GM23338 (cell line): ENCODE measurements at regions not wholly inside any gene's neighbourhood (a gene's known extent, or its start where the extent isn't known, plus 50 kb on each side); places are given as distances from the start of the nearest gene placed in this dataset.

Experiments used
- ATAC-seq: fragments of 200-7000 bp; cut with Tn5 transposase; 3 replicates; pipeline ENCODE4 v1.9.1; 2020
- DNase-seq: peaks from one replicate; pipeline ENCODE4 v3.0.0-alpha.2; 2015; ENCODE audit warnings: low spot score
- H2AFZ ChIP-seq: fragments of 200-600 bp; sonication (generic); 2 replicates; pipeline ENCODE4 v1.8.0; 2016; ENCODE audit warnings: antibody characterized with exemption, mild to moderate bottlenecking, moderate library complexity
- H3F3A ChIP-seq: fragments of 200-600 bp; sonication (generic); replicated peaks from 2 replicates; pipeline ENCODE4 v1.8.0; 2017; ENCODE audit warnings: antibody characterized with exemption, mixed run types, low read depth
- H3K27ac ChIP-seq: fragments of 200-600 bp; sonication (generic); 2 replicates; pipeline ENCODE4 v1.6.1; 2016; ENCODE audit warnings: low read depth
- H3K27me3 ChIP-seq: fragments of 200-600 bp; sonication (generic); 2 replicates; pipeline ENCODE4 v1.8.0; 2016; ENCODE audit warnings: mild to moderate bottlenecking, mixed run types, moderate library complexity; ENCODE audit not compliant: insufficient read depth
- H3K36me3 ChIP-seq: fragments of 200-600 bp; sonication (generic); 2 replicates; pipeline ENCODE4 v1.8.0; 2016; ENCODE audit warnings: mild to moderate bottlenecking; ENCODE audit not compliant: insufficient read depth
- H3K4me1 ChIP-seq: fragments of 200-600 bp; sonication (generic); 2 replicates; pipeline ENCODE4 v1.8.0; 2016; ENCODE audit warnings: mild to moderate bottlenecking, moderate library complexity; ENCODE audit not compliant: insufficient read depth
- H3K4me2 ChIP-seq: fragments of 200-600 bp; sonication (generic); 2 replicates; pipeline ENCODE4 v1.7.1; 2017; ENCODE audit warnings: mixed run types
- H3K4me3 ChIP-seq: fragments of 200-600 bp; sonication (generic); 2 replicates; pipeline ENCODE4 v1.6.1; 2016; ENCODE audit warnings: mixed run types
- H3K79me2 ChIP-seq: fragments of 200-600 bp; sonication (generic); replicated peaks from 2 replicates; pipeline ENCODE4 v1.8.0; 2017; ENCODE audit warnings: mild to moderate bottlenecking; ENCODE audit not compliant: insufficient read depth
- H3K9me2 ChIP-seq: fragments of 200-600 bp; sonication (generic); 2 replicates; pipeline ENCODE4 v1.8.0; 2017; ENCODE audit not compliant: insufficient read depth
- H4K20me1 ChIP-seq: fragments of 200-600 bp; sonication (generic); replicated peaks from 2 replicates; pipeline ENCODE4 v1.8.0; 2017; ENCODE audit warnings: mild to moderate bottlenecking; ENCODE audit not compliant: insufficient read depth
- H3K27ac Mint-ChIP-seq: 2 replicates; pipeline ENCODE4 v1.8.0; 2020; ENCODE audit warnings: inconsistent platforms, mild to moderate bottlenecking, moderate library complexity, mixed read lengths
- H3K27me3 Mint-ChIP-seq: 3 replicates; pipeline ENCODE4 v1.8.0; 2022; ENCODE audit warnings: low read depth, mild to moderate bottlenecking, moderate library complexity, mixed read lengths, inconsistent platforms; ENCODE audit not compliant: insufficient read depth, poor library complexity
- H3K36me3 Mint-ChIP-seq: 3 replicates; pipeline ENCODE4 v1.8.0; 2021; ENCODE audit warnings: low read depth, mild to moderate bottlenecking, inconsistent platforms, moderate library complexity, mixed read lengths
- H3K4me1 Mint-ChIP-seq: 3 replicates; pipeline ENCODE4 v1.8.0; 2020; ENCODE audit warnings: mild to moderate bottlenecking, inconsistent platforms, mixed read lengths
- H3K4me3 Mint-ChIP-seq: 3 replicates; pipeline ENCODE4 v1.8.0; 2021; ENCODE audit warnings: moderate library complexity, mild to moderate bottlenecking, inconsistent platforms, mixed read lengths
- H3K9me3 Mint-ChIP-seq: 3 replicates; pipeline ENCODE4 v1.8.0; 2020; ENCODE audit warnings: moderate library complexity, mild to moderate bottlenecking, inconsistent platforms, mixed read lengths
- CTCF ChIP-seq, 2 experiments: fragments of 200-600 bp in 1 of 2; sonication (generic) in 1 of 2; conservative IDR thresholded peaks; 2 replicates each; pipeline versions ENCODE4 v1.5.1 to v1.6.1; 2016 to 2017; ENCODE audit warnings: antibody characterized with exemption in 2 of 2, low read depth in 2 of 2, mild to moderate bottlenecking in 2 of 2, moderate library complexity in 1 of 2
- EZH2phosphoT487 ChIP-seq: fragments of 200-600 bp; sonication (generic); IDR thresholded peaks from one replicate; pipeline ENCODE4 v1.8.1; 2018; ENCODE audit warnings: antibody characterized with exemption; ENCODE audit not compliant: unreplicated experiment
- JUNB ChIP-seq: IDR thresholded peaks from one replicate; pipeline ENCODE4 v1.6.1; 2016; ENCODE audit warnings: antibody characterized with exemption; ENCODE audit not compliant: unreplicated experiment
- POLR2AphosphoS5 ChIP-seq: IDR thresholded peaks from 2 replicates; pipeline ENCODE4 v1.6.1; 2016; ENCODE audit warnings: antibody characterized with exemption, low read depth
- REST ChIP-seq: IDR thresholded peaks from one replicate; pipeline ENCODE4 v1.6.1; 2018; ENCODE audit warnings: antibody characterized with exemption; ENCODE audit not compliant: unreplicated experiment
- STAT1 ChIP-seq: IDR thresholded peaks from one replicate; pipeline ENCODE4 v1.6.1; 2016; ENCODE audit warnings: antibody characterized with exemption; ENCODE audit not compliant: unreplicated experiment
- ZNF114 ChIP-seq: fragments of 250-450 bp; sonication (Bioruptor Pico); IDR thresholded peaks from 2 replicates; pipeline ENCODE4 v1.5.0; 2020; ENCODE audit warnings: mild to moderate bottlenecking, moderate library complexity
- ZNF331 ChIP-seq: fragments of 250-450 bp; sonication (Bioruptor Pico); IDR thresholded peaks from 2 replicates; pipeline ENCODE4 v1.5.0; 2020; ENCODE audit warnings: low read depth, mild to moderate bottlenecking, moderate library complexity
- TF ChIP-seq, protein P1 (sequence below): fragments of 250-450 bp; sonication (Bioruptor Pico); IDR thresholded peaks from 2 replicates; pipeline ENCODE4 v1.5.0; 2020; ENCODE audit warnings: mild to moderate bottlenecking, moderate library complexity

- no peaks in the 10 kb centered on the region for H3K9me2 ChIP-seq
- no peak overlapping the region for H3K4me3 Mint-ChIP-seq
- TF ChIP-seq POLR2AphosphoS5 (no peak), ZNF331 (CRISPR knock-in tag) (no peak), CTCF (conservative IDR thresholded peaks at IDR 0.05; ENCODE audit: low read depth in 2 of 2) (peak; percentile 58 to 69)
- H3K79me2 ChIP-seq = no peaks in the 10 kb centered on the region
- no peak overlapping the region for H3K4me3 ChIP-seq
- no peak overlapping the region for H2AFZ ChIP-seq
- H3K4me1 Mint-ChIP-seq = peaks cover 17% of the 10 kb centered on the region
- DNase-seq (peak; percentile 36), ATAC-seq (peak; percentile 56)
- no peaks in the 10 kb centered on the region for H3F3A ChIP-seq
- H3K36me3 Mint-ChIP-seq = no peaks in the 10 kb centered on the region
- no peaks in the 10 kb centered on the region for H4K20me1 ChIP-seq
- H3K27me3 ChIP-seq = no peaks in the 10 kb centered on the region
- no peak overlapping the region for H3K27ac ChIP-seq
- peaks cover 2% of the 10 kb centered on the region for H3K27me3 Mint-ChIP-seq
- no peak overlapping the region for H3K4me2 ChIP-seq
- H3K27ac Mint-ChIP-seq = no peak overlapping the region
- H3K9me3 Mint-ChIP-seq = no peaks in the 10 kb centered on the region
- H3K4me1 ChIP-seq = peaks cover 13% of the 10 kb centered on the region; the same call in 1 of the 2 replicates
- H3K36me3 ChIP-seq = no peaks in the 10 kb centered on the region
Observed at GRCh38 chr13:73401769-73402168, 343.0 kb downstream of the KLF5 start.

DNA sequence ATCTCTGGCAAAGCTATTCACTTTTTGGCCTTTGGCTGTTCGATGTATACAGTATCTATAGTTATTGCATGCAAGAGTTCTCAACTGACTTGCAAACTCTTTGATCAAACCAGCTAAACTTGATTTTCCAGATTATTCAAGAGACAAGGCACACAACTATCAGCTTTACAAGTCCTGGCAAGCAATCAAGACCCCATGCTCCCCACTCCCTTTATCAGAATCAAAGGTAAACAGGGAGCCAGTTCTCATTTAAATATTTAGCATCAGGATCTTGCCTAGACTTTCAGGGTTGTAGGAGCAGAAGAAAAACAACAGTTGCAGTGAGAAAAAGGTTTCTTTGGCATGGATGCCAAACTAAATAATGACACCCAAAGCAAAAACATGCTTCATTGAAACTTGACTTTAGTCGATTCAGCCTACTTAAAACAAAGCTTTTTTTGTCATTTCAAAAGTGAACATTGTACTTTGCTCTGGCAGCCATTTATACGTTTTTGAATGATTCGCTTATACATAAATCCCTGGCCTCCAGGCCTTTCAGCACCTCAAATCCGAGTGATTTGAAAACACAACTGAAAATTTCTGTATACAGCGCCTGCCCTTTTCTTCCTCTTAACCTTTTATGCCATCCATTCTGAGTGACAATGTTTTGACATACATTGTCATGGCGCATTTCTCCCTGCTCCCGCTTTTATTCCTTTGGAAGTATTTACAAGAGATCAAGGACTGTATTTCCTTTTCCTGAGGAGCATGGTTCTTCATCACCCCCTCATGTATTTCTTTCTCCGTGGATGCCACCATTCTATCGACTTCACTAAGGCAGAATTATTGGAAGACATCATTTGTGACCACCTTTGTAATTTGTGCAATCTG is 340.8 kb downstream of the KLF5 start:
- H3K4me1 Mint-ChIP-seq = peaks cover 24% of the 10 kb centered on the region
- Histone ChIP-seq H3K4me1 (peaks cover 16% of the 10 kb centered on the region; the same call in 1 of the 2 replicates), H4K20me1 (no peaks in the 10 kb centered on the region), H3K27ac (no peak overlapping the region), H3K4me2 (no peak overlapping the region), H3K9me2 (no peaks in the 10 kb centered on the region), H3F3A (no peaks in the 10 kb centered on the region), H3K4me3 (no peak overlapping the region), H3K27me3 (no peaks in the 10 kb centered on the region), H3K36me3 (no peaks in the 10 kb centered on the region), H3K79me2 (no peaks in the 10 kb centered on the region), H2AFZ (peak overlapping the region; percentile 34; the same call in 1 of the 2 replicates)
- no peaks in the 10 kb centered on the region for H3K36me3 Mint-ChIP-seq
- peaks cover 2% of the 10 kb centered on the region for H3K27me3 Mint-ChIP-seq
- no peaks in the 10 kb centered on the region for H3K9me3 Mint-ChIP-seq
- no peak overlapping the region for H3K27ac Mint-ChIP-seq
- ATAC-seq (no peak), DNase-seq (peak; percentile 6)
- H3K4me3 Mint-ChIP-seq = no peak overlapping the region
- no peak for TF ChIP-seq EZH2phosphoT487
- TF ChIP-seq JUNB = no peak
- no peak for TF ChIP-seq ZNF331 (CRISPR knock-in tag)
- TF ChIP-seq REST = no peak
- no peak for TF ChIP-seq STAT1
- no peak for TF ChIP-seq POLR2AphosphoS5
- TF ChIP-seq, protein P1, sequence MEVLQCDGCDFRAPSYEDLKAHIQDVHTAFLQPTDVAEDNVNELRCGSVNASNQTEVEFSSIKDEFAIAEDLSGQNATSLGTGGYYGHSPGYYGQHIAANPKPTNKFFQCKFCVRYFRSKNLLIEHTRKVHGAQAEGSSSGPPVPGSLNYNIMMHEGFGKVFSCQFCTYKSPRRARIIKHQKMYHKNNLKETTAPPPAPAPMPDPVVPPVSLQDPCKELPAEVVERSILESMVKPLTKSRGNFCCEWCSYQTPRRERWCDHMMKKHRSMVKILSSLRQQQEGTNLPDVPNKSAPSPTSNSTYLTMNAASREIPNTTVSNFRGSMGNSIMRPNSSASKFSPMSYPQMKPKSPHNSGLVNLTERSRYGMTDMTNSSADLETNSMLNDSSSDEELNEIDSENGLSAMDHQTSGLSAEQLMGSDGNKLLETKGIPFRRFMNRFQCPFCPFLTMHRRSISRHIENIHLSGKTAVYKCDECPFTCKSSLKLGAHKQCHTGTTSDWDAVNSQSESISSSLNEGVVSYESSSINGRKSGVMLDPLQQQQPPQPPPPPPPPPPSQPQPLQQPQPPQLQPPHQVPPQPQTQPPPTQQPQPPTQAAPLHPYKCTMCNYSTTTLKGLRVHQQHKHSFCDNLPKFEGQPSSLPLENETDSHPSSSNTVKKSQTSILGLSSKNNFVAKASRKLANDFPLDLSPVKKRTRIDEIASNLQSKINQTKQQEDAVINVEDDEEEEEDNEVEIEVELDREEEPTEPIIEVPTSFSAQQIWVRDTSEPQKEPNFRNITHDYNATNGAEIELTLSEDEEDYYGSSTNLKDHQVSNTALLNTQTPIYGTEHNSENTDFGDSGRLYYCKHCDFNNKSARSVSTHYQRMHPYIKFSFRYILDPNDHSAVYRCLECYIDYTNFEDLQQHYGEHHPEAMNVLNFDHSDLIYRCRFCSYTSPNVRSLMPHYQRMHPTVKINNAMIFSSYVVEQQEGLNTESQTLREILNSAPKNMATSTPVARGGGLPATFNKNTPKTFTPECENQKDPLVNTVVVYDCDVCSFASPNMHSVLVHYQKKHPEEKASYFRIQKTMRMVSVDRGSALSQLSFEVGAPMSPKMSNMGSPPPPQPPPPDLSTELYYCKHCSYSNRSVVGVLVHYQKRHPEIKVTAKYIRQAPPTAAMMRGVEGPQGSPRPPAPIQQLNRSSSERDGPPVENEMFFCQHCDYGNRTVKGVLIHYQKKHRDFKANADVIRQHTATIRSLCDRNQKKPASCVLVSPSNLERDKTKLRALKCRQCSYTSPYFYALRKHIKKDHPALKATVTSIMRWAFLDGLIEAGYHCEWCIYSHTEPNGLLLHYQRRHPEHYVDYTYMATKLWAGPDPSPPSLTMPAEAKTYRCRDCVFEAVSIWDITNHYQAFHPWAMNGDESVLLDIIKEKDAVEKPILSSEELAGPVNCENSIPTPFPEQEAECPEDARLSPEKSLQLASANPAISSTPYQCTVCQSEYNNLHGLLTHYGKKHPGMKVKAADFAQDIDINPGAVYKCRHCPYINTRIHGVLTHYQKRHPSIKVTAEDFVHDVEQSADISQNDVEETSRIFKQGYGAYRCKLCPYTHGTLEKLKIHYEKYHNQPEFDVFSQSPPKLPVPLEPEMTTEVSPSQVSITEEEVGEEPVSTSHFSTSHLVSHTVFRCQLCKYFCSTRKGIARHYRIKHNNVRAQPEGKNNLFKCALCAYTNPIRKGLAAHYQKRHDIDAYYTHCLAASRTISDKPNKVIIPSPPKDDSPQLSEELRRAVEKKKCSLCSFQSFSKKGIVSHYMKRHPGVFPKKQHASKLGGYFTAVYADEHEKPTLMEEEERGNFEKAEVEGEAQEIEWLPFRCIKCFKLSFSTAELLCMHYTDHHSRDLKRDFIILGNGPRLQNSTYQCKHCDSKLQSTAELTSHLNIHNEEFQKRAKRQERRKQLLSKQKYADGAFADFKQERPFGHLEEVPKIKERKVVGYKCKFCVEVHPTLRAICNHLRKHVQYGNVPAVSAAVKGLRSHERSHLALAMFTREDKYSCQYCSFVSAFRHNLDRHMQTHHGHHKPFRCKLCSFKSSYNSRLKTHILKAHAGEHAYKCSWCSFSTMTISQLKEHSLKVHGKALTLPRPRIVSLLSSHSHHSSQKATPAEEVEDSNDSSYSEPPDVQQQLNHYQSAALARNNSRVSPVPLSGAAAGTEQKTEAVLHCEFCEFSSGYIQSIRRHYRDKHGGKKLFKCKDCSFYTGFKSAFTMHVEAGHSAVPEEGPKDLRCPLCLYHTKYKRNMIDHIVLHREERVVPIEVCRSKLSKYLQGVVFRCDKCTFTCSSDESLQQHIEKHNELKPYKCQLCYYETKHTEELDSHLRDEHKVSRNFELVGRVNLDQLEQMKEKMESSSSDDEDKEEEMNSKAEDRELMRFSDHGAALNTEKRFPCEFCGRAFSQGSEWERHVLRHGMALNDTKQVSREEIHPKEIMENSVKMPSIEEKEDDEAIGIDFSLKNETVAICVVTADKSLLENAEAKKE (CRISPR knock-in tag) = no peak
- no peak for TF ChIP-seq ZNF114 (CRISPR knock-in tag)
